DND-41 (cell line): ENCODE measurements at regions not wholly inside any gene's neighbourhood (a gene's known extent, or its start where the extent isn't known, plus 50 kb on each side); places are given as distances from the start of the nearest gene placed in this dataset.

Experiments
- CTCF ChIP-seq: IDR thresholded peaks from 2 replicates; pipeline ENCODE4 v1.5.1; 2012; ENCODE audit warnings: borderline replicate concordance, low read length, moderate library complexity, mild to moderate bottlenecking; ENCODE audit not compliant: poor library complexity, severe bottlenecking; ENCODE audit errors: extremely low read depth
- EZH2 ChIP-seq: IDR thresholded peaks from 3 replicates; pipeline ENCODE4 v1.6.1; 2012; ENCODE audit warnings: borderline replicate concordance, low read depth, mild to moderate bottlenecking, moderate library complexity, low read length, inconsistent platforms; ENCODE audit not compliant: severe bottlenecking

- TF ChIP-seq CTCF (no peak), EZH2 (no peak)
Measured at GRCh38 chr1:170471398-170472053, 60.4 kb upstream of the GORAB start.
